WTC11 (cell line): ENCODE measurements at regions not wholly inside any gene's neighbourhood (a gene's known extent, or its start where the extent isn't known, plus 50 kb on each side); places are given as distances from the start of the nearest gene placed in this dataset.

Experiments used
- ATAC-seq: fragments of 200-7000 bp; cut with Tn5 transposase; 2 replicates; pipeline ENCODE4 v1.10.0; 2021; ENCODE audit warnings: mild to moderate bottlenecking, moderate library complexity
- CTCF ChIA-PET: fragments of 300-600 bp; sonication (Branson Sonifier 250); formaldehyde crosslinking; loops from one replicate; lab custom pipeline; 2021; ENCODE audit warnings: antibody characterized with exemption; lab: Charles Lee
- POLR2A ChIA-PET: fragments of 350-600 bp; sonication (Branson Sonifier 250); formaldehyde crosslinking; loops from one replicate; lab custom pipeline; 2021; ENCODE audit warnings: antibody characterized with exemption; lab: Charles Lee
- DNase-seq: peaks from one replicate; pipeline ENCODE4 v3.0.0; 2021; ENCODE audit warnings: low spot score
- H3K27ac Mint-ChIP-seq: 2 replicates; pipeline ENCODE4 v1.8.0; 2021; ENCODE audit warnings: mixed read lengths
- H3K27me3 Mint-ChIP-seq: 2 replicates; pipeline ENCODE4 v1.8.0; 2021; ENCODE audit warnings: low read depth, mild to moderate bottlenecking, moderate library complexity, mixed read lengths
- H3K36me3 Mint-ChIP-seq: 2 replicates; pipeline ENCODE4 v1.8.0; 2021; ENCODE audit warnings: mixed read lengths
- H3K4me1 Mint-ChIP-seq: 2 replicates; pipeline ENCODE4 v1.8.0; 2022; ENCODE audit warnings: mixed read lengths
- H3K4me3 Mint-ChIP-seq: 2 replicates; pipeline ENCODE4 v1.8.0; 2021; ENCODE audit warnings: mild to moderate bottlenecking, moderate library complexity, mixed read lengths
- H3K9me3 Mint-ChIP-seq: 2 replicates; pipeline ENCODE4 v1.8.0; 2021; ENCODE audit warnings: mixed read lengths
- CBFB ChIP-seq: sonication (generic); formaldehyde crosslinking; IDR thresholded peaks from 2 replicates; pipeline ENCODE4 v1.8.1; 2022; ENCODE audit warnings: mild to moderate bottlenecking, low read depth, missing genetic modification reagents
- CREB1 ChIP-seq: sonication (generic); formaldehyde crosslinking; IDR thresholded peaks from 2 replicates; pipeline ENCODE4 v1.8.0; 2023; ENCODE audit warnings: mild to moderate bottlenecking, missing genetic modification reagents
- ETV6 ChIP-seq: sonication (generic); formaldehyde crosslinking; IDR thresholded peaks from 2 replicates; pipeline ENCODE4 v1.8.1; 2022; ENCODE audit warnings: mild to moderate bottlenecking, missing genetic modification reagents
- FOXP1 ChIP-seq: sonication (generic); formaldehyde crosslinking; IDR thresholded peaks from 2 replicates; pipeline ENCODE4 v1.8.0; 2022; ENCODE audit warnings: missing genetic modification reagents, mild to moderate bottlenecking, moderate library complexity, borderline replicate concordance
- GTF2I ChIP-seq: fragments of 250-450 bp; sonication (Bioruptor Pico); conservative IDR thresholded peaks from 2 replicates; pipeline ENCODE4 v1.4.0; 2021; ENCODE audit warnings: mild to moderate bottlenecking
- NR2C2 ChIP-seq: sonication (generic); formaldehyde crosslinking; IDR thresholded peaks from 2 replicates; pipeline ENCODE4 v1.8.0; 2022; ENCODE audit warnings: mild to moderate bottlenecking, missing genetic modification reagents
- SMAD3 ChIP-seq: sonication (generic); formaldehyde crosslinking; IDR thresholded peaks from 2 replicates; pipeline ENCODE4 v1.8.0; 2022; ENCODE audit warnings: missing genetic modification reagents, mild to moderate bottlenecking, borderline replicate concordance
- ZNF416 ChIP-seq: fragments of 250-450 bp; sonication (Bioruptor Pico); IDR thresholded peaks from 2 replicates; pipeline ENCODE4 v1.9.0; 2021; ENCODE audit warnings: mild to moderate bottlenecking, inconsistent platforms
- ZNF423 ChIP-seq: fragments of 250-450 bp; sonication (Bioruptor Pico); IDR thresholded peaks from 2 replicates; pipeline ENCODE4 v2.1.2; 2022; ENCODE audit warnings: mild to moderate bottlenecking, moderate library complexity
- TF ChIP-seq, protein P1 (sequence below): sonication (generic); formaldehyde crosslinking; IDR thresholded peaks from 2 replicates; pipeline ENCODE4 v1.8.1; 2023; ENCODE audit warnings: mild to moderate bottlenecking, moderate library complexity, missing genetic modification reagents
- TF ChIP-seq, protein P2 (sequence below): sonication (generic); formaldehyde crosslinking; IDR thresholded peaks from 2 replicates; pipeline ENCODE4 v1.8.1; 2023; ENCODE audit warnings: mild to moderate bottlenecking, missing genetic modification reagents, moderate library complexity
- TF ChIP-seq, protein P3 (sequence below): sonication (generic); formaldehyde crosslinking; IDR thresholded peaks from 2 replicates; pipeline ENCODE4 v1.8.1; 2022; ENCODE audit warnings: missing genetic modification reagents, borderline replicate concordance
- TF ChIP-seq, protein P4 (sequence below): fragments of 200-600 bp; IDR thresholded peaks from 2 replicates; pipeline ENCODE4 v1.8.0; 2022; ENCODE audit warnings: antibody characterized with exemption
- TF ChIP-seq, protein P5 (sequence below): sonication (generic); formaldehyde crosslinking; IDR thresholded peaks from 2 replicates; pipeline ENCODE4 v1.8.0; 2023; ENCODE audit warnings: missing genetic modification reagents, mild to moderate bottlenecking, borderline replicate concordance
- TF ChIP-seq, protein P6 (sequence below): fragments of 250-450 bp; sonication (Bioruptor Pico); IDR thresholded peaks from 2 replicates; pipeline ENCODE4 v1.9.0; 2021; ENCODE audit warnings: mild to moderate bottlenecking
- TF ChIP-seq, protein P7 (sequence below): sonication (generic); formaldehyde crosslinking; IDR thresholded peaks from 2 replicates; pipeline ENCODE4 v1.8.1; 2023; ENCODE audit warnings: mild to moderate bottlenecking, missing genetic modification reagents
- TF ChIP-seq, protein P8 (sequence below): fragments of 250-450 bp; sonication (Bioruptor Pico); conservative IDR thresholded peaks from 2 replicates; pipeline ENCODE4 v1.9.0; 2021; ENCODE audit warnings: mild to moderate bottlenecking
- TF ChIP-seq, protein P9 (sequence below): sonication (generic); formaldehyde crosslinking; IDR thresholded peaks from 2 replicates; pipeline ENCODE4 v1.8.0; 2022; ENCODE audit warnings: mild to moderate bottlenecking, missing genetic modification reagents

DNA sequence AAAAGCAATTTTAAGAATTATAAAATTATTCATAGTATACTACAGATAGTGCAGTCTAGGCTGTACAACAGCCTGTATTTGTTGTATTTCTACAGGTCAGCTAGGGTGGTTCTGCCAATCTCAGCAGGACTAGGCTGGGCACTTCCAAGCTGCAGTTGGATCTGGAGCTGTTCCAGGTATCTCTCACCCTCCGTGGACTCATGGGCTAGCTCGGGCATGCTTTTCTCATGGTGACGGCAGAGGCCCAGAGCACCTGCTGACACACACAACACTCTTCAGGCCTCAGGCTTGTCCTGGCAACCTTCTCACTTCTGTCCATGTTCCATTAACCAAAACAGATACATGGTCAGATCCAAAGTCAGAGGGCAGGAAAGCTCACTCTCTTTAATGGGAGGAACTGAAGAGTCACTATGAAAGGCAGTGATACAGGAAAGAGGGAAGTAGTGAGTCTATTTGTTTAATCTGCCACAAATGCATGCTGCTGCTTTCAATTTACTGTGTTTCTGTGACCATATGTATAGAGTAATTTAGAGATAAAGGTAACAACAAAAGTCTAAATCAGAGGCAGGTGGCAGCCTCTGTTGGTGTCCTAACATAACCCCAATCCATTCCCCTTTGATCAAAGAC is 462.4 kb upstream of the ACVR2A start:
- ATAC-seq, result no peak
- TF ChIP-seq, protein P1, sequence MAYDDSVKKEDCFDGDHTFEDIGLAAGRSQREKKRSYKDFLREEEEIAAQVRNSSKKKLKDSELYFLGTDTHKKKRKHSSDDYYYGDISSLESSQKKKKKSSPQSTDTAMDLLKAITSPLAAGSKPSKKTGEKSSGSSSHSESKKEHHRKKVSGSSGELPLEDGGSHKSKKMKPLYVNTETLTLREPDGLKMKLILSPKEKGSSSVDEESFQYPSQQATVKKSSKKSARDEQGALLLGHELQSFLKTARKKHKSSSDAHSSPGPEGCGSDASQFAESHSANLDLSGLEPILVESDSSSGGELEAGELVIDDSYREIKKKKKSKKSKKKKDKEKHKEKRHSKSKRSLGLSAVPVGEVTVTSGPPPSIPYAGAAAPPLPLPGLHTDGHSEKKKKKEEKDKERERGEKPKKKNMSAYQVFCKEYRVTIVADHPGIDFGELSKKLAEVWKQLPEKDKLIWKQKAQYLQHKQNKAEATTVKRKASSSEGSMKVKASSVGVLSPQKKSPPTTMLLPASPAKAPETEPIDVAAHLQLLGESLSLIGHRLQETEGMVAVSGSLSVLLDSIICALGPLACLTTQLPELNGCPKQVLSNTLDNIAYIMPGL (CRISPR knock-in tag), result no peak
- TF ChIP-seq, protein P2, sequence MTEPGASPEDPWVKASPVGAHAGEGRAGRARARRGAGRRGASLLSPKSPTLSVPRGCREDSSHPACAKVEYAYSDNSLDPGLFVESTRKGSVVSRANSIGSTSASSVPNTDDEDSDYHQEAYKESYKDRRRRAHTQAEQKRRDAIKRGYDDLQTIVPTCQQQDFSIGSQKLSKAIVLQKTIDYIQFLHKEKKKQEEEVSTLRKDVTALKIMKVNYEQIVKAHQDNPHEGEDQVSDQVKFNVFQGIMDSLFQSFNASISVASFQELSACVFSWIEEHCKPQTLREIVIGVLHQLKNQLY, result no peak
- no peak for TF ChIP-seq ZNF416 (CRISPR knock-in tag)
- TF ChIP-seq, protein P3, sequence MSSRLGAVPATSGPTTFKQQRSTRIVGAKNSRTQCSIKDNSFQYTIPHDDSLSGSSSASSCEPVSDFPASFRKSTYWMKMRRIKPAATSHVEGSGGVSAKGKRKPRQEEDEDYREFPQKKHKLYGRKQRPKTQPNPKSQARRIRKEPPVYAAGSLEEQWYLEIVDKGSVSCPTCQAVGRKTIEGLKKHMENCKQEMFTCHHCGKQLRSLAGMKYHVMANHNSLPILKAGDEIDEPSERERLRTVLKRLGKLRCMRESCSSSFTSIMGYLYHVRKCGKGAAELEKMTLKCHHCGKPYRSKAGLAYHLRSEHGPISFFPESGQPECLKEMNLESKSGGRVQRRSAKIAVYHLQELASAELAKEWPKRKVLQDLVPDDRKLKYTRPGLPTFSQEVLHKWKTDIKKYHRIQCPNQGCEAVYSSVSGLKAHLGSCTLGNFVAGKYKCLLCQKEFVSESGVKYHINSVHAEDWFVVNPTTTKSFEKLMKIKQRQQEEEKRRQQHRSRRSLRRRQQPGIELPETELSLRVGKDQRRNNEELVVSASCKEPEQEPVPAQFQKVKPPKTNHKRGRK (CRISPR knock-in tag), result no peak
- TF ChIP-seq, protein P4, sequence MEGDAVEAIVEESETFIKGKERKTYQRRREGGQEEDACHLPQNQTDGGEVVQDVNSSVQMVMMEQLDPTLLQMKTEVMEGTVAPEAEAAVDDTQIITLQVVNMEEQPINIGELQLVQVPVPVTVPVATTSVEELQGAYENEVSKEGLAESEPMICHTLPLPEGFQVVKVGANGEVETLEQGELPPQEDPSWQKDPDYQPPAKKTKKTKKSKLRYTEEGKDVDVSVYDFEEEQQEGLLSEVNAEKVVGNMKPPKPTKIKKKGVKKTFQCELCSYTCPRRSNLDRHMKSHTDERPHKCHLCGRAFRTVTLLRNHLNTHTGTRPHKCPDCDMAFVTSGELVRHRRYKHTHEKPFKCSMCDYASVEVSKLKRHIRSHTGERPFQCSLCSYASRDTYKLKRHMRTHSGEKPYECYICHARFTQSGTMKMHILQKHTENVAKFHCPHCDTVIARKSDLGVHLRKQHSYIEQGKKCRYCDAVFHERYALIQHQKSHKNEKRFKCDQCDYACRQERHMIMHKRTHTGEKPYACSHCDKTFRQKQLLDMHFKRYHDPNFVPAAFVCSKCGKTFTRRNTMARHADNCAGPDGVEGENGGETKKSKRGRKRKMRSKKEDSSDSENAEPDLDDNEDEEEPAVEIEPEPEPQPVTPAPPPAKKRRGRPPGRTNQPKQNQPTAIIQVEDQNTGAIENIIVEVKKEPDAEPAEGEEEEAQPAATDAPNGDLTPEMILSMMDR, result no peak
- TF ChIP-seq, protein P5, sequence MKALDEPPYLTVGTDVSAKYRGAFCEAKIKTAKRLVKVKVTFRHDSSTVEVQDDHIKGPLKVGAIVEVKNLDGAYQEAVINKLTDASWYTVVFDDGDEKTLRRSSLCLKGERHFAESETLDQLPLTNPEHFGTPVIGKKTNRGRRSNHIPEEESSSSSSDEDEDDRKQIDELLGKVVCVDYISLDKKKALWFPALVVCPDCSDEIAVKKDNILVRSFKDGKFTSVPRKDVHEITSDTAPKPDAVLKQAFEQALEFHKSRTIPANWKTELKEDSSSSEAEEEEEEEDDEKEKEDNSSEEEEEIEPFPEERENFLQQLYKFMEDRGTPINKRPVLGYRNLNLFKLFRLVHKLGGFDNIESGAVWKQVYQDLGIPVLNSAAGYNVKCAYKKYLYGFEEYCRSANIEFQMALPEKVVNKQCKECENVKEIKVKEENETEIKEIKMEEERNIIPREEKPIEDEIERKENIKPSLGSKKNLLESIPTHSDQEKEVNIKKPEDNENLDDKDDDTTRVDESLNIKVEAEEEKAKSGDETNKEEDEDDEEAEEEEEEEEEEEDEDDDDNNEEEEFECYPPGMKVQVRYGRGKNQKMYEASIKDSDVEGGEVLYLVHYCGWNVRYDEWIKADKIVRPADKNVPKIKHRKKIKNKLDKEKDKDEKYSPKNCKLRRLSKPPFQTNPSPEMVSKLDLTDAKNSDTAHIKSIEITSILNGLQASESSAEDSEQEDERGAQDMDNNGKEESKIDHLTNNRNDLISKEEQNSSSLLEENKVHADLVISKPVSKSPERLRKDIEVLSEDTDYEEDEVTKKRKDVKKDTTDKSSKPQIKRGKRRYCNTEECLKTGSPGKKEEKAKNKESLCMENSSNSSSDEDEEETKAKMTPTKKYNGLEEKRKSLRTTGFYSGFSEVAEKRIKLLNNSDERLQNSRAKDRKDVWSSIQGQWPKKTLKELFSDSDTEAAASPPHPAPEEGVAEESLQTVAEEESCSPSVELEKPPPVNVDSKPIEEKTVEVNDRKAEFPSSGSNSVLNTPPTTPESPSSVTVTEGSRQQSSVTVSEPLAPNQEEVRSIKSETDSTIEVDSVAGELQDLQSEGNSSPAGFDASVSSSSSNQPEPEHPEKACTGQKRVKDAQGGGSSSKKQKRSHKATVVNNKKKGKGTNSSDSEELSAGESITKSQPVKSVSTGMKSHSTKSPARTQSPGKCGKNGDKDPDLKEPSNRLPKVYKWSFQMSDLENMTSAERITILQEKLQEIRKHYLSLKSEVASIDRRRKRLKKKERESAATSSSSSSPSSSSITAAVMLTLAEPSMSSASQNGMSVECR (CRISPR knock-in tag), result no peak
- TF ChIP-seq, protein P6, sequence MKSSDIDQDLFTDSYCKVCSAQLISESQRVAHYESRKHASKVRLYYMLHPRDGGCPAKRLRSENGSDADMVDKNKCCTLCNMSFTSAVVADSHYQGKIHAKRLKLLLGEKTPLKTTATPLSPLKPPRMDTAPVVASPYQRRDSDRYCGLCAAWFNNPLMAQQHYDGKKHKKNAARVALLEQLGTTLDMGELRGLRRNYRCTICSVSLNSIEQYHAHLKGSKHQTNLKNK (CRISPR knock-in tag), result no peak
- TF ChIP-seq, protein P7, sequence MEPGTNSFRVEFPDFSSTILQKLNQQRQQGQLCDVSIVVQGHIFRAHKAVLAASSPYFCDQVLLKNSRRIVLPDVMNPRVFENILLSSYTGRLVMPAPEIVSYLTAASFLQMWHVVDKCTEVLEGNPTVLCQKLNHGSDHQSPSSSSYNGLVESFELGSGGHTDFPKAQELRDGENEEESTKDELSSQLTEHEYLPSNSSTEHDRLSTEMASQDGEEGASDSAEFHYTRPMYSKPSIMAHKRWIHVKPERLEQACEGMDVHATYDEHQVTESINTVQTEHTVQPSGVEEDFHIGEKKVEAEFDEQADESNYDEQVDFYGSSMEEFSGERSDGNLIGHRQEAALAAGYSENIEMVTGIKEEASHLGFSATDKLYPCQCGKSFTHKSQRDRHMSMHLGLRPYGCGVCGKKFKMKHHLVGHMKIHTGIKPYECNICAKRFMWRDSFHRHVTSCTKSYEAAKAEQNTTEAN (CRISPR knock-in tag), result no peak
- TF ChIP-seq, all 79 proteins: peak for 0

DNA sequence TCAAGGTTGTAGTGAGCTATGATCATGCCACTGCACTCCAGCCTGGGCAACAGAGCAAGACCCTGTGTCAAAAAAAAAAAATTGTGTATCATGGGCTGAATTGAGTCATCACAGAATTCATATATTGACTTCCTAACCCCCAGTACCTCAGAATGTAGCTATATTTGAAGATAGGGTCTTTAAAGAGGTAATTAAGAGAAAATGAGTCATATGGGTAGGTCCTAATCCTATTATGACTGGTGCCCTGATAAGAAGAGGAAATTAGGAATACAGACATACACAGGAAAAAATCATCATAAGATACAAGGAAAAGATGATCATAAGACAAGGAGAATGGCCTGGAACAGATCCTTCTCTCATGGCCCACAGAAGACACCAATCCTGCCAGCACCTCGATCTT is 466.4 kb upstream of the ACVR2A start:
- ATAC-seq, result no peak
- TF ChIP-seq NR2C2 (no peak), FOXP1 (no peak), CREB1 (CRISPR knock-in tag) (no peak), CBFB (CRISPR knock-in tag) (no peak), SMAD3 (no peak), ETV6 (CRISPR knock-in tag) (no peak), ZNF423 (CRISPR knock-in tag) (no peak), GTF2I (CRISPR knock-in tag) (no peak)
- TF ChIP-seq, protein P8, sequence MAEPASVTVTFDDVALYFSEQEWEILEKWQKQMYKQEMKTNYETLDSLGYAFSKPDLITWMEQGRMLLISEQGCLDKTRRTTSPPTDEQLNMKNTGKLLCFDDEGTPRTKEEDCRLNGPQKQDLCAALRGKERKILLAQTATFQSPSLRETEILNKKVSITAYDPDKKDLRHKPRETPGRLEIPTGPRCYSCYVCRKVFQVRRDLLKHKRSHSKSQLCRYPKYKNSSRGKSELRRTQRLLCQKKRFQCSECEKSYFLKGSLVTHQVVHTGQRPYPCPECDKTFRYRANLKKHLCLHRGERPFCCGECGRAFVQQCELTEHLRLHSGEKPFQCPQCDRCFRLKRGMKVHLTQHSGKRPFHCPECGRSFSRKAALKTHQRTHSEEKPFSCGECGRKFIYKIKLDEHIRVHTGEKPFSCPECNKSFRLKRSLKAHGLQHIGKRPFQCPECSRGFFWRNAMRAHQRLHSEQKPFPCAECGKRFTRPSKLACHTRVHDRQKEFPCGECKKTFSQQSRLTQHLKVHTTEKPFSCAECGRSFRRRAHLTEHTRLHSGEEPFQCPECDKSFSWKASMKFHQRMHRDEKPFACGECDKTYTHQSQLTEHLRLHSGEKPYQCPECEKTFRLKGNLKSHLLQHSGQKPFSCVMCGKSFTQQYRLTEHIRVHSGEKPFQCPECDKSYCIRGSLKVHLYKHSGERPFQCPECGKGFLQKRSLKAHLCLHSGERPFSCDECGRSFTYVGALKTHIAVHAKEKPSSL (CRISPR knock-in tag), result no peak
- TF ChIP-seq, protein P9, sequence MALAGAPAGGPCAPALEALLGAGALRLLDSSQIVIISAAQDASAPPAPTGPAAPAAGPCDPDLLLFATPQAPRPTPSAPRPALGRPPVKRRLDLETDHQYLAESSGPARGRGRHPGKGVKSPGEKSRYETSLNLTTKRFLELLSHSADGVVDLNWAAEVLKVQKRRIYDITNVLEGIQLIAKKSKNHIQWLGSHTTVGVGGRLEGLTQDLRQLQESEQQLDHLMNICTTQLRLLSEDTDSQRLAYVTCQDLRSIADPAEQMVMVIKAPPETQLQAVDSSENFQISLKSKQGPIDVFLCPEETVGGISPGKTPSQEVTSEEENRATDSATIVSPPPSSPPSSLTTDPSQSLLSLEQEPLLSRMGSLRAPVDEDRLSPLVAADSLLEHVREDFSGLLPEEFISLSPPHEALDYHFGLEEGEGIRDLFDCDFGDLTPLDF (CRISPR knock-in tag), result no peak
- TF ChIP-seq, all 79 proteins: peak for 0
- H3K36me3 Mint-ChIP-seq, result no peaks in the 10 kb centered on the region
- no peak overlapping the region for H3K4me3 Mint-ChIP-seq
- no peak for DNase-seq
- no peak overlapping the region for H3K27ac Mint-ChIP-seq
- no peaks in the 10 kb centered on the region for H3K27me3 Mint-ChIP-seq
- no peaks in the 10 kb centered on the region for H3K9me3 Mint-ChIP-seq
- ChIA-PET POLR2A (no interaction called here), CTCF (no interaction called here)
- peaks cover 9% of the 10 kb centered on the region for H3K4me1 Mint-ChIP-seq

More for the DNA sequence above, 462.4 kb upstream of the ACVR2A start:
- DNase-seq, result no peak
- H3K4me1 Mint-ChIP-seq, result no peaks in the 10 kb centered on the region
- H3K4me3 Mint-ChIP-seq, result no peak overlapping the region
- H3K27ac Mint-ChIP-seq, result no peak overlapping the region
- H3K36me3 Mint-ChIP-seq, result no peaks in the 10 kb centered on the region
- H3K27me3 Mint-ChIP-seq, result no peaks in the 10 kb centered on the region
- POLR2A ChIA-PET, result no interaction called here
- no peaks in the 10 kb centered on the region for H3K9me3 Mint-ChIP-seq
- CTCF ChIA-PET, result no interaction called here
